HCT116 (cell line): ENCODE measurements at regions not wholly inside any gene's neighbourhood (a gene's known extent, or its start where the extent isn't known, plus 50 kb on each side); places are given as distances from the start of the nearest gene placed in this dataset.

Experiments used
- ATAC-seq: fragments of 200-7000 bp; cut with Tn5 transposase; 2 replicates; pipeline ENCODE4 v1.9.1; 2020; ENCODE audit warnings: mild to moderate bottlenecking, moderate library complexity
- BruUV-seq: library from RNA; stranded (reverse); fragments of 400-500 nt; replicated peaks from 2 replicates; lab custom pipeline; 2021; lab: Mats Ljungman, UMichigan
- CTCF ChIA-PET: fragments of 300-600 bp; sonication (Branson Sonifier 250); formaldehyde crosslinking; loops from one replicate; lab custom pipeline; 2021; ENCODE audit warnings: antibody characterized with exemption; lab: Charles Lee
- POLR2A ChIA-PET: fragments of 300-600, 350-600 bp; sonication (Branson Sonifier 250); formaldehyde crosslinking; loops from one replicate; lab custom pipeline; 2021; ENCODE audit warnings: antibody characterized with exemption; lab: Charles Lee
- RAD21 ChIA-PET, 2 experiments: fragments of 300-600 bp; sonication (Branson Sonifier 250); formaldehyde crosslinking; loops; one replicate each; lab custom pipeline; 2023; ENCODE audit warnings: low total read pairs in 2 of 2; ENCODE audit not compliant: uncharacterized antibody in 2 of 2, unreplicated experiment in 2 of 2, low non-redundant PET in 1 of 2; lab: Charles Lee
- DNase-seq: peaks from one replicate; pipeline ENCODE4 v3.0.0-alpha.2; 2010; ENCODE audit warnings: low read depth, low spot score
- H2AFZ ChIP-seq: fragments of 200-600 bp; shearing (Covaris generic), sonication (generic); 2 replicates; pipeline ENCODE4 v1.6.1; 2017; ENCODE audit warnings: low read depth, mixed run types, mixed read lengths, antibody characterized with exemption, low read length; ENCODE audit not compliant: poor library complexity, severe bottlenecking
- H3K27ac ChIP-seq: 2 replicates; pipeline ENCODE4 v1.5.1; 2012; ENCODE audit warnings: low read depth, low read length
- H3K27me3 ChIP-seq: fragments of 200-600 bp; sonication (generic); 2 replicates; pipeline ENCODE4 v1.6.1; 2016; ENCODE audit warnings: mixed run types, low read length, mixed read lengths; ENCODE audit not compliant: insufficient read depth
- H3K36me3 ChIP-seq, 2 experiments: fragments of 200-500 bp in 1 of 2; fragments of 200-600 bp in 1 of 2; sonication (Bioruptor generic) in 1 of 2; sonication (generic) in 1 of 2; 2 replicates each; pipeline versions ENCODE4 v1.5.1 to v1.6.1; 2014 to 2016; ENCODE audit warnings: low read length in 2 of 2, inconsistent platforms in 1 of 2, mixed read lengths in 1 of 2, mixed run types in 1 of 2; ENCODE audit not compliant: insufficient read depth in 2 of 2, control insufficient read depth in 1 of 2
- H3K4me1 ChIP-seq, 2 experiments: fragments of 200-600 bp in 1 of 2; sonication (generic) in 1 of 2; 2 replicates each; pipeline versions ENCODE4 v1.5.1 to v1.6.1; 2012 to 2017; ENCODE audit warnings: low read length in 2 of 2, inconsistent platforms in 1 of 2, mild to moderate bottlenecking in 1 of 2, mixed read lengths in 1 of 2, mixed run types in 1 of 2, moderate library complexity in 1 of 2; ENCODE audit not compliant: insufficient read depth in 2 of 2, control insufficient read depth in 1 of 2
- H3K4me2 ChIP-seq: fragments of 200-600 bp; sonication (generic); 2 replicates; pipeline ENCODE4 v1.6.1; 2017; ENCODE audit warnings: mixed run types, low read length, mixed read lengths
- H3K4me3 ChIP-seq, 2 experiments: fragments of 200-600 bp in 1 of 2; sonication (generic) in 1 of 2; replicated peaks in 1 of 2; 2 replicates each; pipeline ENCODE4 v1.5.1; 2011 to 2016; ENCODE audit warnings: low read length in 2 of 2, control low read depth in 1 of 2, low read depth in 1 of 2, mild to moderate bottlenecking in 1 of 2, mixed read lengths in 1 of 2, mixed run types in 1 of 2
- H3K79me2 ChIP-seq: fragments of 200-600 bp; sonication (generic); 2 replicates; pipeline ENCODE4 v1.6.1; 2017; ENCODE audit warnings: mild to moderate bottlenecking, mixed run types, low read length, moderate library complexity, mixed read lengths; ENCODE audit not compliant: insufficient read depth
- H3K9ac ChIP-seq: fragments of 200-600 bp; sonication (generic); 2 replicates; pipeline ENCODE4 v1.6.1; 2016; ENCODE audit warnings: low read length, mixed read lengths
- H3K9me2 ChIP-seq: fragments of 200-600 bp; sonication (generic), shearing (Covaris generic); 2 replicates; pipeline ENCODE4 v1.6.1; 2017; ENCODE audit warnings: mixed run types, mild to moderate bottlenecking, moderate library complexity; ENCODE audit not compliant: insufficient read depth
- H3K9me3 ChIP-seq, 2 experiments: fragments of 200-500 bp in 1 of 2; fragments of 200-600 bp in 1 of 2; sonication (Bioruptor generic) in 1 of 2; sonication (generic) in 1 of 2; 2 replicates each; pipeline ENCODE4 v1.6.1; 2014 to 2017; ENCODE audit warnings: low read length in 2 of 2, mixed read lengths in 2 of 2, inconsistent platforms in 1 of 2, low read depth in 1 of 2, mild to moderate bottlenecking in 1 of 2, mixed run types in 1 of 2, moderate library complexity in 1 of 2; ENCODE audit not compliant: control insufficient read depth in 1 of 2, insufficient read depth in 1 of 2
- H4K20me1 ChIP-seq: fragments of 200-600 bp; sonication (generic), shearing (Covaris generic); 2 replicates; pipeline ENCODE4 v1.6.1; 2017; ENCODE audit warnings: mixed run types, mild to moderate bottlenecking, moderate library complexity; ENCODE audit not compliant: insufficient read depth
- CBX3 ChIP-seq: IDR thresholded peaks from 2 replicates; pipeline ENCODE4 v1.6.1; 2012; ENCODE audit warnings: low read depth
- ELF1 ChIP-seq: IDR thresholded peaks from 2 replicates; pipeline ENCODE4 v1.6.1; 2012; ENCODE audit warnings: low read depth, borderline replicate concordance
- EZH2phosphoT487 ChIP-seq: fragments of 200-600 bp; IDR thresholded peaks from 2 replicates; pipeline ENCODE4 v1.6.1; 2018; ENCODE audit warnings: antibody characterized with exemption, borderline replicate concordance
- JUND ChIP-seq: IDR thresholded peaks from 2 replicates; pipeline ENCODE4 v1.6.1; 2012
- POLR2A ChIP-seq: IDR thresholded peaks from 2 replicates; pipeline ENCODE4 v1.7.0; 2011; ENCODE audit warnings: borderline replicate concordance; ENCODE audit not compliant: insufficient read depth, insufficient read length; ENCODE audit errors: extremely low read depth
- POLR2AphosphoS5 ChIP-seq: IDR thresholded peaks from 2 replicates; pipeline ENCODE4 v1.6.1; 2011; ENCODE audit warnings: mild to moderate bottlenecking, low read depth, low read length, moderate library complexity
- intact Hi-C: fragments of 100-400 bp; cut with micrococcal nuclease; formaldehyde crosslinking; loops from 2 replicates; pipeline ENCODE4 v1.10.0; 2022
- TF ChIP-seq, protein P1 (sequence below): IDR thresholded peaks from 2 replicates; pipeline ENCODE4 v1.6.1; 2012

DNA sequence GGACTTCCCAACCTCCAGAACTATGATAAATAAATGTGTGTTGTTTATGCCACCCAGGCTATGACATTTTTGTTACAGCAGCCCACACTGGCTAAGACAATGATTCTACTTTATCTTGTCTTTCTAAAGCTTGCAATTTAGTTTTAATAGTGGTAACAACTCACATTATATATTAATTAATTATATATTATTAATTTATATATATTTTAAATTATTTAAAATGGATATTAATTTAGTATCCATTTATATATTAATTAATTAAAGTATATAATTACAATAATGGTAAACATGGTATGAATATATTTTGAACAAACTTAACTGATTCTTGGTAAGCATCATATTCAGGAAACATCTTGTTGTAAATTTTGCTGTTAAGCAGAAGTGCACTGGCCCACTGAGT lies 863.9 kb downstream of the MCTP2 start:
- CTCF ChIA-PET = no interaction called here
- H3K9me2 ChIP-seq = no peaks in the 10 kb centered on the region
- H3K27me3 ChIP-seq = no peaks in the 10 kb centered on the region
- H3K4me2 ChIP-seq = no peak overlapping the region
- POLR2A ChIA-PET = no interaction called here
- intact Hi-C loops = no loop called here
- H3K9me3 ChIP-seq = no peaks in the 10 kb centered on the region
- DNase-seq (no peak), ATAC-seq (no peak)
- H3K4me3 ChIP-seq = no peak overlapping the region
- no peaks in the 10 kb centered on the region for H3K79me2 ChIP-seq
- no peak overlapping the region for H3K9ac ChIP-seq
- no peaks in the 10 kb centered on the region for H4K20me1 ChIP-seq
- H2AFZ ChIP-seq = no peak overlapping the region
- RAD21 ChIA-PET = no interaction called here
- H3K4me1 ChIP-seq = no peaks in the 10 kb centered on the region
- no peaks in the 10 kb centered on the region for H3K36me3 ChIP-seq
- TF ChIP-seq EZH2phosphoT487 = no peak
- BruUV-seq = no TSS peak
- H3K27ac ChIP-seq = no peak overlapping the region

- TF ChIP-seq CBX3 (no peak), JUND (no peak), ELF1 (no peak), POLR2A (no peak), POLR2AphosphoS5 (no peak)
- TF ChIP-seq, protein P1, sequence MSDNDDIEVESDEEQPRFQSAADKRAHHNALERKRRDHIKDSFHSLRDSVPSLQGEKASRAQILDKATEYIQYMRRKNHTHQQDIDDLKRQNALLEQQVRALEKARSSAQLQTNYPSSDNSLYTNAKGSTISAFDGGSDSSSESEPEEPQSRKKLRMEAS = no peak
- TF ChIP-seq, all 23 proteins: peak for 0
- no peaks in the 10 kb centered on the region for H3K27me3 ChIP-seq
- ChIA-PET CTCF (no interaction called here), RAD21 (no interaction called here), POLR2A (no interaction called here)
- no peaks in the 10 kb centered on the region for H3K36me3 ChIP-seq
- H3K4me2 ChIP-seq = no peak overlapping the region
- H3K4me1 ChIP-seq = no peaks in the 10 kb centered on the region
- H3K79me2 ChIP-seq = no peaks in the 10 kb centered on the region
- DNase-seq (no peak), ATAC-seq (no peak)
- H3K9ac ChIP-seq = no peak overlapping the region
- H3K4me3 ChIP-seq = no peak overlapping the region
- no peak overlapping the region for H2AFZ ChIP-seq
- no peaks in the 10 kb centered on the region for H3K9me2 ChIP-seq
- BruUV-seq = no TSS peak
- intact Hi-C loops = no loop called here
- no peak overlapping the region for H3K27ac ChIP-seq
- H3K9me3 ChIP-seq = no peaks in the 10 kb centered on the region
- H4K20me1 ChIP-seq = no peaks in the 10 kb centered on the region
Measured at GRCh38 chr15:95096651-95097050, 865.3 kb downstream of the MCTP2 start.
